Duodenal mucosa (tissue), 2 donors: ENCODE measurements at regions not wholly inside any gene's neighbourhood (a gene's known extent, or its start where the extent isn't known, plus 50 kb on each side); places are given as distances from the start of the nearest gene placed in this dataset.

Experiments
- H3K27ac ChIP-seq: one replicate; pipeline ENCODE4 v1.7.0; 2013; ENCODE audit warnings: low read depth, low read length
- H3K27me3 ChIP-seq, 2 donors: one replicate each; pipeline ENCODE4 v1.7.0; 2013; ENCODE audit warnings: low read length in 2 of 2, control low read depth in 1 of 2; ENCODE audit not compliant: insufficient read depth in 2 of 2, control insufficient read depth in 1 of 2
- H3K36me3 ChIP-seq, 2 donors: one replicate each; pipeline ENCODE4 v1.7.0; 2013; ENCODE audit warnings: low read length in 2 of 2, control low read depth in 1 of 2; ENCODE audit not compliant: insufficient read depth in 2 of 2, control insufficient read depth in 1 of 2
- H3K4me1 ChIP-seq, 2 donors: one replicate each; pipeline ENCODE4 v1.7.0; 2013; ENCODE audit warnings: low read length in 2 of 2, control low read depth in 1 of 2; ENCODE audit not compliant: insufficient read depth in 2 of 2, control insufficient read depth in 1 of 2
- H3K4me3 ChIP-seq, 2 donors: one replicate each; pipeline ENCODE4 v1.7.0; 2013; ENCODE audit warnings: low read length in 2 of 2, low read depth in 1 of 2
- H3K9ac ChIP-seq, 2 donors: one replicate each; pipeline ENCODE4 v1.7.0; 2013; ENCODE audit warnings: low read length in 2 of 2, low read depth in 1 of 2
- H3K9me3 ChIP-seq, 2 donors: one replicate each; pipeline ENCODE4 v1.7.0; 2013; ENCODE audit warnings: low read length in 2 of 2, control low read depth in 1 of 2; ENCODE audit not compliant: control insufficient read depth in 1 of 2

DNA sequence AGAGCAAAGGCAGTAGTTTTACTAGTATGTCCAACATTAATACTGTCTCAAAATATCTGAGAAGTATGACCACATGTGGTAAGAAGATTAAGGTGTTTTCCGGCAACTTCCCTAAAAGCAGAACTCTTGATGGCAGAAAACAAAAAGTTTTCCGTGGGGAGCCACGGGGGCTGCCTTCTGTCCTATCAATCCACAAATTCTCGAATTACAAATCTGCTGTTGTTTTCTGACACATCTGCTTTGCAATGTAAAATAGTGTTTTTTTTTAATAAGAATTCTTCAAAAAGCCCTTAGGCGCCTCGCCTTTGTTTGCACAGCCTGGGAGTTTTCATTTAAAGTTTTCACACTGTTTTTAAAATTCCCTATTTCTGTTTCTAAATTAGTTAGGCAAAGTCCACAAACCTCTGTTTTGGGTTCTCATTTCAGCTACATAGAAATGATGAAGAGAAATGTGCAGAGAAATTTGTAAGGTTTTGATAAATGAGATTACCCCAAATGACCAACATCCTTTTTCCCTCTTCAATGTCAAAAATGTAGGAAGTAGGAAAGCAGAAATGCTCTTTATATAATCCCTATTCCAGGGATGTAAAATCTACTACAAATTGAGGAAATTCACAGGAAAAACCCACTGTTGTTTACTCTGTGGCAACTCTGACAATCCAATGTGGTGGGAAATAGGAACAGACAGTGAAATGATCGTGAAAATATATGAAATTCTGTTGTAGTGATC is 385.8 kb downstream of the ZEB2 start:
- Histone ChIP-seq H3K27me3 (no peaks in the 10 kb centered on the region), H3K36me3 (no peaks in the 10 kb centered on the region), H3K9ac (no peak overlapping the region), H3K9me3 (no peaks in the 10 kb centered on the region), H3K4me3 (no peak overlapping the region), H3K27ac (no peak overlapping the region), H3K4me1 (no peaks in the 10 kb centered on the region)

DNA sequence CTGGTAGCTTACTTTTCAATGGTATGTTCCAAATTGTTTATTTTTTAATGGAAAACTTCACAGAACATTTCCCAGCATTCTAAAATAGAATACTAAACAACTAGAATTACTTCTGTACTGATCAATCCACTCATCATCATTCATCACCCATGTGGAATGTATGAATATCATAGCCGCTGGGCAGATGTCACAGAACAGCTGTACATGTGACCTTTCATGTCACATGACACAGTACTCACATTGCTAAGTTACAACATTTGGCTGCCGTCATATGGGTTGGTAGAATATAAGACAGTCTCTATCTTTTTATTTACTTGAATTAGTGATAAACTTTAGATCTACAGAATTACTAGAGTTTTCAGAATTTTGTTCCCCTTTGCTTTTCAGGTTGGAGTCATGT is 387.6 kb downstream of the ZEB2 start:
- Histone ChIP-seq H3K27ac (no peak overlapping the region), H3K4me1 (no peaks in the 10 kb centered on the region), H3K9ac (no peak overlapping the region), H3K9me3 (no peaks in the 10 kb centered on the region), H3K4me3 (no peak overlapping the region), H3K27me3 (no peaks in the 10 kb centered on the region), H3K36me3 (no peaks in the 10 kb centered on the region)

DNA sequence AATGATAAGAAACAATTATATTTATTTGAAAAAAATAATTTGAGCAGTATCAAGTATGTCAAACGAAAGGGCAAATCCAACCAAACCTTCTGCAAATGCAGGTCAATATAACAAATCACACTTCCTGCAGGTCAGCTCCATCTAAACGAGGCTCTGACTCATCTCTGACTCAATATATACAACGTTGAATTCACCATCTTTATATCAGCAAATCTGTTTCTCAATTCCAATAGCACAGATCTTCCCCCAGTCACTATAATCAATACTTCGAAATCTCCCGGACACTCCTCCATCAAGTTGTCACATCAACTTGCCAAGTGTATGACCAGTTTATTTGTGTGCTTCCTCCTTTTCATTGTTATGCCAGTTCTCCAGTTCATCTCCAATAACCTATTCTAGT is 388.9 kb downstream of the ZEB2 start:
- Histone ChIP-seq H3K4me1 (no peaks in the 10 kb centered on the region), H3K27ac (no peak overlapping the region), H3K27me3 (no peaks in the 10 kb centered on the region), H3K36me3 (no peaks in the 10 kb centered on the region), H3K4me3 (no peak overlapping the region), H3K9ac (no peak overlapping the region), H3K9me3 (no peaks in the 10 kb centered on the region)

DNA sequence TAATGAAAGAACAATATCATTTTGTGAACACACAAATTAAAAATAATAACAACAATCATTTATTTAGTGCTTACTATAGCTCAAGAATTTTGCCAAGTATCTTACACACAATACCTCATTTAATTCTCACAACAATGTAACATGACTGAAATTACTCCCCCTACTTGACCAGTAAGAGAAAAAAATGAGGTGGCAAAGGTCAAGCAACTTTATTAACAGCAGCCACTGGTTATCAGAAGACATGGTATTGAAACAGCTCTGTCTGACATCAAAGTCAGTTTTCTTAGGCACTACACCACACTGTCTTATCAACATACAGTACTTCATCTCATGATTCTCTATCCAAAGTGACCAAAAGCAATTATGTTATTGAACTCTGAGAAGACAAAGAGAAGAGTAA is 389.4 kb downstream of the ZEB2 start:
- Histone ChIP-seq H3K9me3 (no peaks in the 10 kb centered on the region), H3K36me3 (no peaks in the 10 kb centered on the region), H3K27ac (no peak overlapping the region), H3K27me3 (no peaks in the 10 kb centered on the region), H3K9ac (no peak overlapping the region), H3K4me1 (no peaks in the 10 kb centered on the region), H3K4me3 (no peak overlapping the region)

DNA sequence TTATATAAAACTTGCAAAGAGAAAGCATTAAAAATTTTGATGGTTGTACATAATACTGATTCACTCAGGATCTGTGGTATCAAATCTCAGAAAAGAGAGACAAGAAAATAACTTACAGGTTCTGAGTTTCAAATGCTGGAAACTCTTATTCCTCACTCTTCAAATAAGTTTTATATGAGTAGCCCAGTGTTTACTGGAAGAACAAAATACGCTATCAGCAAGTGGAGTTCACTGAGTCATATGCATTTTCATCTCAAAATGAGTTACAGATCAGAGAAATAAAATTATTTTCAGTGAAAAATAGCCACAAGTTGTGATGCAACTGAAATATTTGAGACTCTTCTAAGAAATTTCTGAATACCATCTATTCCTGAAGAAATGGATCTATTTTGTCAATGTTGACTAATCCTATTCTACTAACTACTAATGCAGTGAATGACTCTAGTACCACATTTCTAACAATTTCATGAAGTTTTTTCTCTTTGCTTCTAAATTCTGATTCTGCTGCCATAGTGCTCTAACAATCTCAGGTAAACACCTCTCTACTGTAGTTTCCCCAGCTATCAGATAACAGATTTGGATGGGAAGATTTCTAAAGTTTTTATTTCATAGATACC is 391.7 kb downstream of the ZEB2 start:
- Histone ChIP-seq H3K9me3 (no peaks in the 10 kb centered on the region), H3K4me1 (no peaks in the 10 kb centered on the region), H3K9ac (no peak overlapping the region), H3K36me3 (no peaks in the 10 kb centered on the region), H3K27me3 (no peaks in the 10 kb centered on the region), H3K27ac (no peak overlapping the region), H3K4me3 (no peak overlapping the region)

DNA sequence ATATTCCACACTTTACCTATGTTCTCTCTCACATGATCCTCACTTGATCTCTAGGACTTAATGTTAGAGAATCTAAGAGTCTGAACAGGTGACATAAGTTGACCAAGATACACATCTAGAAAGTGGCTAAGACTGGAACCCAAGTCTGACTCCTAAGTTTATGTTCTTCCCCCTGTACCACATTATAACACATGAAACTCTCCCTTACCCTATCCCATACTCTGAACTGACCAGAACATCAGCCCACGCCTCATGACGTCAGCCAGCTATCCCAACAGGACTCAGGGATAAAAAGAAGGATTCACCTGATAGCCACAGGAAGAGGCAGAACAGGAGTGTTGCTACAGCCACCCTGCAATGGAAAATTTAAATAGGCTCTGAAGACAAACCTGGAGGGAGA is 392.2 kb downstream of the ZEB2 start:
- Histone ChIP-seq H3K4me1 (no peaks in the 10 kb centered on the region), H3K36me3 (no peaks in the 10 kb centered on the region), H3K9ac (no peak overlapping the region), H3K27me3 (no peaks in the 10 kb centered on the region), H3K27ac (no peak overlapping the region), H3K4me3 (no peak overlapping the region), H3K9me3 (no peaks in the 10 kb centered on the region)

DNA sequence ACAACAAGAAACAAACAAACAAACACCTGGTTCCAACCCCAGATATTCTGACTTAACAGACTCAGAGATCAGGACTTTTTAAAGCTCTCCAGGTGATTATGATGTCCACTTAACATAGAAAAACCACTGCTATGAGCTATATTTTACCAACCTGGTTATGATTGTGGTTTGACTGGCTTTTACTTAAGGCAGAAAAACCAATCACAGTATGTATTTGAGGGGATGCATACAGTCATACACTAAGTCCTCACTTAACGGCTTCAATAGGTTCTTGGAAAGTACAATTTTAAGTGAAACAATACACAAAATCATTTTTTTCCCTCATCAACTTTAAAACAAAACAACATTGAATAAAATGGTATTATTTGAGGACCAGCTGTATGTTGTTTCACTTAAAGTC is 393.6 kb downstream of the ZEB2 start:
- no peak overlapping the region for H3K27ac ChIP-seq
- H3K9ac ChIP-seq = no peak overlapping the region
- H3K4me3 ChIP-seq = no peak overlapping the region
- no peaks in the 10 kb centered on the region for H3K27me3 ChIP-seq
- H3K4me1 ChIP-seq = no peaks in the 10 kb centered on the region
- no peaks in the 10 kb centered on the region for H3K9me3 ChIP-seq
- H3K36me3 ChIP-seq = no peaks in the 10 kb centered on the region

DNA sequence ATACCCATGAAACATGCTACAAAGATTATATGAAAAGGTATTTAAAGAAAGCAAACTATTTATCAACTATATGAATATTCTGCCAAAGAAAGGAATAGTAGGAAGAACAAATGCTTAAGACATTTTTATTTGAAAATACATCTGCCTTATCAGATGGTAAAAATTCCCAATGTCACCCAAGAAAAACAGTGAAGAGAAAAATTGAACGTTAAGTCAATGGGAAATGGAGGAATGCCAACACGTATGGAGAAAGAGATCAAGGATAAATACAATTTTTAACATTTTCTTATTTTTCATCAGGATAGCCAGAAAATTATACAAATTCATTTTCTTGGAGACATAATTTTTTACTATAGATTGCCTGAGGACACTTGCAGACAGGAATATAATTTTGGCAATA is 394.2 kb downstream of the ZEB2 start:
- Histone ChIP-seq H3K27me3 (no peaks in the 10 kb centered on the region), H3K27ac (no peak overlapping the region), H3K9ac (no peak overlapping the region), H3K4me3 (no peak overlapping the region), H3K9me3 (no peaks in the 10 kb centered on the region), H3K4me1 (no peaks in the 10 kb centered on the region), H3K36me3 (no peaks in the 10 kb centered on the region)

DNA sequence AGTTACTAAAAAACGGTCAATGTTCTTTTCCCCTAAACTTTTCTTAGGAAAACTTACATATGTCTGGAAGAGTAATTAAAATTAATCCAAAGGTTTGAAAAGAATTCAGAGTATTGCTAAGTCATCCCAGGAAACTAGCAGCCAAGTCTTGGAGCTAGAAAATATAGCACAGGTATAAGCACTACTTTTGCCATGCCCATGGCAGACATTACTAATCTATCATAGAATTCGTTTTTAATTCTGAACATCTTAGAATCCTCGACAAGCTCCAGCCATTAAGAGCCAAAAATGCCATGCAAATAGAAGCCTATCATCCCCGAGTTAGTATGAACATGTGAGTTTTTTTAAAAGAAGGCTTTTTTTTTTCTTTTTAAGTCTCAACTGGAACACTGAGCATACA is 395.0 kb downstream of the ZEB2 start:
- no peaks in the 10 kb centered on the region for H3K9me3 ChIP-seq
- H3K9ac ChIP-seq = no peak overlapping the region
- no peaks in the 10 kb centered on the region for H3K27me3 ChIP-seq
- H3K36me3 ChIP-seq = no peaks in the 10 kb centered on the region
- no peak overlapping the region for H3K4me3 ChIP-seq
- H3K27ac ChIP-seq = no peak overlapping the region
- H3K4me1 ChIP-seq = no peaks in the 10 kb centered on the region

DNA sequence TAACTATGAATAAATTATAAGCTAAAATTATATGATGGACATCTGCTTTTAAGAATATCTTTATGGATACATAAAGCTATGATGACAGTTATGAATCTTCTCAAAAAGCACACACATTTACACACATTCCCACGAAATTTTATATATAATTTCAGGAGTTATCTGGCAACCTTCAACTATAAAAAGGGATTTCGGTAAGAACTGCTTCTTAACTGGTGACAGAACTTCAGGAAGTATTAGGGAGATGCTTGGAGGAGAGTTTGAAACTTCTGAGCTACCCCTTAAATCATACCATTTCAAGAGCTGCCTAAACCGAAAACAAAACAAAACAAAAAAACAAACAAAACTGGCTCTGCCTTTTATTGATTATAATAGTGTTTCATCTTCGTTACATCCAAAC is 399.4 kb downstream of the ZEB2 start:
- H3K27me3 ChIP-seq = no peaks in the 10 kb centered on the region
- no peak overlapping the region for H3K9ac ChIP-seq
- H3K4me1 ChIP-seq = no peaks in the 10 kb centered on the region
- H3K9me3 ChIP-seq = no peaks in the 10 kb centered on the region
- H3K36me3 ChIP-seq = no peaks in the 10 kb centered on the region
- H3K27ac ChIP-seq = no peak overlapping the region
- H3K4me3 ChIP-seq = no peak overlapping the region
